IMR-90 (cell line): ENCODE measurements at regions not wholly inside any gene's neighbourhood (a gene's known extent, or its start where the extent isn't known, plus 50 kb on each side); places are given as distances from the start of the nearest gene placed in this dataset.

Experiments
- ATAC-seq: fragments of 200-7000 bp; cut with Tn5 transposase; 2 replicates; pipeline ENCODE4 v1.9.1; 2020; ENCODE audit warnings: low read depth, mild to moderate bottlenecking, moderate library complexity
- BruUV-seq: library from RNA; stranded (reverse); fragments of 400-500 nt; replicated peaks from 2 replicates; lab custom pipeline; 2021; lab: Mats Ljungman, UMichigan
- CTCF ChIA-PET: fragments of 300-600 bp; formaldehyde crosslinking; extraction: SDS; loops from one replicate; lab custom pipeline; 2021; ENCODE audit warnings: antibody characterized with exemption; lab: Yijun Ruan, JAX
- POLR2A ChIA-PET: fragments of 300-600 bp; sonication (Branson Sonifier 250); formaldehyde crosslinking; loops from one replicate; lab custom pipeline; 2022; ENCODE audit warnings: antibody characterized with exemption; ENCODE audit not compliant: unreplicated experiment; lab: Charles Lee
- DNase-seq: peaks from one replicate; pipeline ENCODE4 v3.0.0; 2013
- H2AFZ ChIP-seq: replicated peaks from 2 replicates; pipeline ENCODE3; 2013; ENCODE audit warnings: low read length, mild to moderate bottlenecking; ENCODE audit not compliant: poor library complexity
- H2AK5ac ChIP-seq: 2 replicates; pipeline ENCODE4 v1.6.1; 2013; ENCODE audit warnings: low read depth, low read length, inconsistent platforms
- H2AK9ac ChIP-seq: replicated peaks from 2 replicates; pipeline ENCODE3; 2013; ENCODE audit warnings: mild to moderate bottlenecking, low read depth, low read length, moderate library complexity; ENCODE audit not compliant: poor library complexity
- H2BK120ac ChIP-seq: 2 replicates; pipeline ENCODE4 v1.6.1; 2013; ENCODE audit warnings: low read depth, low read length, inconsistent platforms
- H2BK15ac ChIP-seq: 3 replicates; pipeline ENCODE4 v1.6.1; 2013; ENCODE audit warnings: low read depth, low read length, inconsistent platforms
- H2BK20ac ChIP-seq: 2 replicates; pipeline ENCODE4 v1.6.1; 2013; ENCODE audit warnings: low read depth, mild to moderate bottlenecking, inconsistent platforms, low read length, moderate library complexity
- H2BK5ac ChIP-seq: 2 replicates; pipeline ENCODE4 v1.6.1; 2013; ENCODE audit warnings: mild to moderate bottlenecking, low read depth, low read length, inconsistent platforms; ENCODE audit not compliant: poor library complexity, severe bottlenecking
- H3K14ac ChIP-seq: replicated peaks from 2 replicates; pipeline ENCODE4 v1.6.1; 2013; ENCODE audit warnings: low read depth, low read length, inconsistent platforms
- H3K18ac ChIP-seq: 2 replicates; pipeline ENCODE4 v1.6.1; 2013; ENCODE audit warnings: low read depth, low read length, control low read depth
- H3K23ac ChIP-seq: 2 replicates; pipeline ENCODE4 v1.6.1; 2013; ENCODE audit warnings: low read depth, low read length, inconsistent platforms
- H3K27ac ChIP-seq: 2 replicates; pipeline ENCODE4 v1.5.1; 2013; ENCODE audit warnings: mild to moderate bottlenecking, control low read depth, low read length; ENCODE audit not compliant: insufficient read depth
- H3K27me3 ChIP-seq: 2 replicates; pipeline ENCODE4 v1.6.1; 2013; ENCODE audit warnings: low read length; ENCODE audit not compliant: control insufficient read depth, insufficient read depth
- H3K36me3 ChIP-seq: 2 replicates; pipeline ENCODE4 v1.6.1; 2013; ENCODE audit warnings: low read length, mixed read lengths; ENCODE audit not compliant: control insufficient read depth, insufficient read depth
- H3K4ac ChIP-seq: 2 replicates; pipeline ENCODE4 v1.6.1; 2013; ENCODE audit warnings: low read depth, low read length, inconsistent platforms
- H3K4me1 ChIP-seq: 2 replicates; pipeline ENCODE4 v1.6.1; 2013; ENCODE audit warnings: low read length, mixed read lengths; ENCODE audit not compliant: control insufficient read depth, insufficient read depth
- H3K4me2 ChIP-seq: 2 replicates; pipeline ENCODE4 v1.6.1; 2013; ENCODE audit warnings: low read depth, mild to moderate bottlenecking, control low read depth, low read length, moderate library complexity
- H3K4me3 ChIP-seq: 2 replicates; pipeline ENCODE4 v1.5.1; 2013; ENCODE audit warnings: low read depth, mild to moderate bottlenecking, control low read depth, low read length, moderate library complexity; ENCODE audit not compliant: insufficient read depth
- H3K56ac ChIP-seq: 2 replicates; pipeline ENCODE4 v1.6.1; 2013; ENCODE audit warnings: low read length, inconsistent platforms; ENCODE audit not compliant: insufficient read depth; ENCODE audit errors: extremely low read depth
- H3K79me1 ChIP-seq, 2 experiments: 2 replicates each; pipeline ENCODE4 v1.6.1; 2013; ENCODE audit warnings: low read length in 2 of 2, inconsistent platforms in 1 of 2, low read depth in 1 of 2
- H3K9ac ChIP-seq: 2 replicates; pipeline ENCODE4 v1.6.1; 2013; ENCODE audit warnings: low read depth, low read length, control low read depth
- H3K9me1 ChIP-seq: 2 replicates; pipeline ENCODE4 v1.6.1; 2013; ENCODE audit warnings: low read length, inconsistent platforms; ENCODE audit not compliant: insufficient read depth
- H3K9me3 ChIP-seq: 2 replicates; pipeline ENCODE4 v1.6.1; 2013; ENCODE audit warnings: low read length; ENCODE audit not compliant: control insufficient read depth, insufficient read depth
- H4K20me1 ChIP-seq: 2 replicates; pipeline ENCODE4 v1.6.1; 2013; ENCODE audit warnings: low read length, inconsistent platforms; ENCODE audit not compliant: insufficient read depth
- H4K5ac ChIP-seq: 2 replicates; pipeline ENCODE4 v1.6.1; 2013; ENCODE audit warnings: mild to moderate bottlenecking, low read depth, low read length, control low read depth
- H4K8ac ChIP-seq, 2 experiments: 2 replicates each; pipeline ENCODE4 v1.6.1; 2013; ENCODE audit warnings: low read depth in 2 of 2, low read length in 2 of 2, control low read depth in 1 of 2, inconsistent platforms in 1 of 2
- H4K91ac ChIP-seq: 2 replicates; pipeline ENCODE4 v1.6.1; 2013; ENCODE audit warnings: low read depth, low read length, inconsistent platforms; ENCODE audit not compliant: insufficient read depth
- BHLHE40 ChIP-seq: fragments of 150-350 bp; IDR thresholded peaks from 2 replicates; pipeline ENCODE4 v1.6.1; 2016; ENCODE audit warnings: mild to moderate bottlenecking, low read depth, low read length
- CEBPB ChIP-seq: IDR thresholded peaks from 2 replicates; pipeline ENCODE4 v1.6.1; 2012; ENCODE audit warnings: low read depth, low read length, improper control_type of control experiment
- CHD1 ChIP-seq: IDR thresholded peaks from 2 replicates; pipeline ENCODE4 v1.6.1; 2012; ENCODE audit warnings: low read depth, low read length, improper control_type of control experiment
- CTCF ChIP-seq: conservative IDR thresholded peaks from 2 replicates; pipeline ENCODE4 v1.5.1; 2012; ENCODE audit warnings: mild to moderate bottlenecking, low read depth, low read length, improper control_type of control experiment
- ELK1 ChIP-seq: fragments of 150-350 bp; IDR thresholded peaks from 2 replicates; pipeline ENCODE4 v1.6.1; 2016; ENCODE audit warnings: low read depth, mild to moderate bottlenecking, low read length, moderate library complexity, borderline replicate concordance
- FOS ChIP-seq: fragments of 150-350 bp; IDR thresholded peaks from 2 replicates; pipeline ENCODE4 v1.6.1; 2016; ENCODE audit warnings: low read depth, low read length
- MAFK ChIP-seq: IDR thresholded peaks from 2 replicates; pipeline ENCODE4 v1.6.1; 2012; ENCODE audit warnings: low read depth, low read length, improper control_type of control experiment
- MXI1 ChIP-seq: IDR thresholded peaks from 2 replicates; pipeline ENCODE4 v1.6.1; 2012; ENCODE audit warnings: low read depth, mild to moderate bottlenecking, low read length, moderate library complexity, borderline replicate concordance
- NFE2L2 ChIP-seq: fragments of 150-350 bp; IDR thresholded peaks from 2 replicates; pipeline ENCODE4 v1.6.1; 2016; ENCODE audit warnings: low read depth, mild to moderate bottlenecking, low read length
- POLR2A ChIP-seq: IDR thresholded peaks from 2 replicates; pipeline ENCODE4 v1.6.1; 2012; ENCODE audit warnings: mild to moderate bottlenecking, low read depth, low read length
- RAD21 ChIP-seq: IDR thresholded peaks from 2 replicates; pipeline ENCODE4 v1.6.1; 2012; ENCODE audit warnings: low read length, improper control_type of control experiment
- RCOR1 ChIP-seq: IDR thresholded peaks from 2 replicates; pipeline ENCODE4 v1.6.1; 2012; ENCODE audit warnings: mild to moderate bottlenecking, low read length, improper control_type of control experiment; ENCODE audit not compliant: insufficient replicate concordance
- RFX5 ChIP-seq: IDR thresholded peaks from 2 replicates; pipeline ENCODE4 v1.8.0; 2012; ENCODE audit warnings: low read depth, mild to moderate bottlenecking, low read length, moderate library complexity
- SMC3 ChIP-seq: fragments of 150-350 bp; IDR thresholded peaks from 2 replicates; pipeline ENCODE4 v1.6.1; 2016; ENCODE audit warnings: low read depth, mild to moderate bottlenecking, antibody characterized with exemption, low read length, moderate library complexity
- USF2 ChIP-seq: fragments of 150-350 bp; IDR thresholded peaks from 2 replicates; pipeline ENCODE4 v1.6.1; 2017; ENCODE audit warnings: mild to moderate bottlenecking, antibody characterized with exemption, low read length, low read depth
- WGBS, 2 experiments: methylation state at CpG; one replicate each; pipeline versions ENCODE4 v1.1.5 to v1.1.7; 2013; ENCODE audit warnings: missing lambda C conversion rate in 2 of 2; ENCODE audit not compliant: insufficient read length in 1 of 2; ENCODE audit errors: extremely low coverage in 2 of 2; 5-methylcytosine and 5-hydroxymethylcytosine counted together
- dilution Hi-C: fragments of 300-500 bp; cut with HindIII; formaldehyde crosslinking; loops from one replicate; pipeline ENCODE4 v1.14.3; 2018; ENCODE audit warnings: low sequenced_read_pairs; ENCODE audit not compliant: unreplicated experiment
- in situ Hi-C: fragments of 300-500 bp; cut with MboI; formaldehyde crosslinking; loops from 3 replicates; pipeline ENCODE4 v1.14.3; 2019; ENCODE audit warnings: low sequenced_read_pairs, inconsistent platforms, mixed read lengths
- intact Hi-C: fragments of 100-400 bp; cut with micrococcal nuclease; formaldehyde crosslinking; loops from 2 replicates; pipeline ENCODE4 v1.10.0; 2022

GRCh38 chr5:53339962-53340540 is 140.4 kb upstream of the FST start:
- Histone ChIP-seq H3K18ac (peak overlapping the region; percentile 88), H2BK20ac (peak overlapping the region; percentile 64; the same call in 1 of the 2 replicates), H3K27ac (0 out of 2 replicates have a peak overlapping the region, but pooled peaks have one; percentile 10), H3K23ac (peak overlapping the region; percentile 44; the same call in 1 of the 2 replicates), H3K4ac (peak overlapping the region; percentile 24; the same call in 1 of the 2 replicates), H3K4me3 (no peak overlapping the region), H3K36me3 (no peaks in the 10 kb centered on the region), H2BK15ac (peak overlapping the region; percentile 62), H3K4me1 (peaks cover 14% of the 10 kb centered on the region), H3K56ac (0 out of 2 replicates have a peak overlapping the region, but pooled peaks have one; percentile 32), H3K14ac (peak overlapping the region; percentile 23; the same call in 1 of the 2 replicates), H4K20me1 (no peaks in the 10 kb centered on the region), H3K27me3 (no peaks in the 10 kb centered on the region), H4K8ac (peak overlapping the region; percentile 40 to 53; a peak in 3 of 4 replicates), H4K91ac (peak overlapping the region; percentile 79), H3K9me1 (peaks cover 4% of the 10 kb centered on the region; the same call in 1 of the 2 replicates), H2AFZ (no peak overlapping the region), H3K4me2 (peak overlapping the region; percentile 91), H2AK9ac (no peak overlapping the region), H4K5ac (peak overlapping the region; percentile 73; the same call in 1 of the 2 replicates), H3K9ac (no peak overlapping the region), H2AK5ac (no peak overlapping the region), H3K9me3 (no peaks in the 10 kb centered on the region), H2BK120ac (peak overlapping the region; percentile 40; the same call in 1 of the 2 replicates), H3K79me1 (no peaks in the 10 kb centered on the region), H2BK5ac (peak overlapping the region; percentile 83)
- BruUV-seq = no TSS peak
- ATAC-seq (peak; percentile 60), DNase-seq (peak; percentile 43)
- in situ Hi-C loops (no loop called here), intact Hi-C loops (loop anchor here (5.0 kb wide), 1 partner anchor 137 kb away; no protein-coding TSS in a partner anchor), dilution Hi-C loops (no loop called here)
- no CpG with 5 or more reads among the region's 2 CpGs for WGBS, 2 experiments
- ChIA-PET POLR2A (no interaction called here), CTCF (interaction anchor here (0.7 kb wide), 1 partner anchor 90 kb away, joined by 3 read pairs; no protein-coding TSS in a partner anchor)
- TF ChIP-seq ELK1 (no peak), RAD21 (no peak), CTCF (no peak), MXI1 (no peak), NFE2L2 (no peak), FOS (no peak), CHD1 (no peak), SMC3 (no peak), RCOR1 (no peak), CEBPB (no peak), BHLHE40 (no peak), MAFK (no peak), POLR2A (no peak), RFX5 (no peak), USF2 (no peak)
